H9 (cell line): ENCODE measurements at regions not wholly inside any gene's neighbourhood (a gene's known extent, or its start where the extent isn't known, plus 50 kb on each side); places are given as distances from the start of the nearest gene placed in this dataset.

Source experiments
- DNase-seq: peaks from one replicate; pipeline ENCODE4 v3.0.0-alpha.2; 2017
- H2AFZ ChIP-seq: one replicate; pipeline ENCODE4 v1.6.1; 2013; ENCODE audit warnings: mild to moderate bottlenecking, low read length, control low read depth, moderate library complexity
- H2AK5ac ChIP-seq: 2 replicates; pipeline ENCODE4 v1.6.1; 2013; ENCODE audit warnings: low read length, control low read depth, mixed read lengths; ENCODE audit not compliant: insufficient read length
- H2BK120ac ChIP-seq: one replicate; pipeline ENCODE4 v1.6.1; 2013; ENCODE audit warnings: low read depth, mild to moderate bottlenecking, low read length, control low read depth, inconsistent platforms; ENCODE audit not compliant: poor library complexity, severe bottlenecking
- H2BK12ac ChIP-seq: 2 replicates; pipeline ENCODE4 v1.6.1; 2013; ENCODE audit warnings: low read length, control low read depth, mixed read lengths, low read depth; ENCODE audit not compliant: insufficient read length
- H2BK15ac ChIP-seq: 2 replicates; pipeline ENCODE4 v1.6.1; 2013; ENCODE audit warnings: low read depth, low read length, control low read depth
- H2BK20ac ChIP-seq: one replicate; pipeline ENCODE4 v1.6.1; 2013; ENCODE audit warnings: low read depth, mild to moderate bottlenecking, low read length, control low read depth, inconsistent platforms; ENCODE audit not compliant: poor library complexity, severe bottlenecking
- H2BK5ac ChIP-seq: 2 replicates; pipeline ENCODE4 v1.6.1; 2013; ENCODE audit warnings: low read length, control low read depth, mixed read lengths; ENCODE audit not compliant: insufficient read length
- H3K14ac ChIP-seq: 2 replicates; pipeline ENCODE4 v1.6.1; 2013; ENCODE audit warnings: low read length, control low read depth; ENCODE audit not compliant: insufficient read depth
- H3K18ac ChIP-seq: 2 replicates; pipeline ENCODE4 v1.6.1; 2013; ENCODE audit warnings: low read depth, mild to moderate bottlenecking, mixed read lengths, low read length, control low read depth; ENCODE audit not compliant: insufficient read length
- H3K23ac ChIP-seq: 2 replicates; pipeline ENCODE4 v1.6.1; 2013; ENCODE audit warnings: low read length, control low read depth, mixed read lengths, low read depth; ENCODE audit not compliant: insufficient read length
- H3K23me2 ChIP-seq: 2 replicates; pipeline ENCODE4 v1.6.1; 2013; ENCODE audit warnings: low read depth, mild to moderate bottlenecking, mixed read lengths, low read length, control low read depth; ENCODE audit not compliant: insufficient read length, poor library complexity, severe bottlenecking
- H3K27ac ChIP-seq: 2 replicates; pipeline ENCODE4 v1.5.1; 2013; ENCODE audit warnings: low read length, control low read depth, mixed read lengths, low read depth; ENCODE audit not compliant: insufficient read length
- H3K27me3 ChIP-seq: 2 replicates; pipeline ENCODE4 v1.6.1; 2013; ENCODE audit warnings: low read length, control low read depth, inconsistent platforms; ENCODE audit not compliant: insufficient read depth
- H3K4ac ChIP-seq: 2 replicates; pipeline ENCODE4 v1.6.1; 2013; ENCODE audit warnings: low read depth, mild to moderate bottlenecking, control low read depth, inconsistent platforms, low read length, moderate library complexity
- H3K4me1 ChIP-seq: 2 replicates; pipeline ENCODE4 v1.6.1; 2013; ENCODE audit warnings: low read length, control low read depth, inconsistent platforms; ENCODE audit not compliant: insufficient read depth
- H3K4me2 ChIP-seq: 2 replicates; pipeline ENCODE4 v1.6.1; 2013; ENCODE audit warnings: low read length, control low read depth, mixed read lengths; ENCODE audit not compliant: insufficient read length, insufficient read depth
- H3K56ac ChIP-seq: 2 replicates; pipeline ENCODE4 v1.6.1; 2013; ENCODE audit warnings: low read depth, mild to moderate bottlenecking, mixed read lengths, low read length, control low read depth; ENCODE audit not compliant: insufficient read length
- H3K79me1 ChIP-seq: 2 replicates; pipeline ENCODE4 v1.6.1; 2013; ENCODE audit warnings: low read depth, mild to moderate bottlenecking, moderate library complexity, low read length, control low read depth, inconsistent platforms; ENCODE audit not compliant: insufficient read depth, poor library complexity, severe bottlenecking
- H3K79me2 ChIP-seq: 2 replicates; pipeline ENCODE4 v1.6.1; 2013; ENCODE audit warnings: low read length, control low read depth, inconsistent platforms; ENCODE audit not compliant: insufficient read depth
- H3K9ac ChIP-seq: 2 replicates; pipeline ENCODE4 v1.6.1; 2013; ENCODE audit warnings: low read length, control low read depth, mixed read lengths; ENCODE audit not compliant: insufficient read length; ENCODE audit errors: extremely low read depth
- H3K9me3 ChIP-seq: one replicate; pipeline ENCODE4 v1.6.1; 2013; ENCODE audit warnings: low read depth, low read length, inconsistent platforms; ENCODE audit not compliant: control insufficient read depth
- H3T11ph ChIP-seq: one replicate; pipeline ENCODE4 v1.6.1; 2013; ENCODE audit warnings: mild to moderate bottlenecking, low read length, control low read depth, inconsistent platforms
- H4K20me1 ChIP-seq: one replicate; pipeline ENCODE4 v1.6.1; 2013; ENCODE audit not compliant: control insufficient read depth, insufficient read length, insufficient read depth
- H4K5ac ChIP-seq: 2 replicates; pipeline ENCODE4 v1.6.1; 2013; ENCODE audit warnings: low read depth, mild to moderate bottlenecking, mixed read lengths, low read length, control low read depth; ENCODE audit not compliant: insufficient read length
- H4K8ac ChIP-seq: replicated peaks from 2 replicates; pipeline ENCODE4 v1.6.1; 2013; ENCODE audit warnings: low read length, control low read depth, mixed read lengths, low read depth; ENCODE audit not compliant: insufficient read length
- H4K91ac ChIP-seq: 2 replicates; pipeline ENCODE4 v1.6.1; 2013; ENCODE audit warnings: low read depth, mild to moderate bottlenecking, moderate library complexity, mixed read lengths, low read length, control low read depth; ENCODE audit not compliant: insufficient read length
- H3K27ac Mint-ChIP-seq, 3 experiments: 2 replicates in 2 of 3; 3 replicates in 1 of 3; pipeline ENCODE4 v1.8.0; 2020 to 2021; ENCODE audit warnings: mixed read lengths in 3 of 3, mild to moderate bottlenecking in 1 of 3, moderate library complexity in 1 of 3
- H3K27me3 Mint-ChIP-seq: 2 replicates; pipeline ENCODE4 v1.8.0; 2021; ENCODE audit warnings: low read depth, mild to moderate bottlenecking, moderate library complexity, mixed read lengths
- H3K36me3 Mint-ChIP-seq, 3 experiments: 2 replicates in 2 of 3; 3 replicates in 1 of 3; pipeline ENCODE4 v1.8.0; 2020 to 2021; ENCODE audit warnings: low read depth in 3 of 3, mixed read lengths in 3 of 3; ENCODE audit not compliant: insufficient read depth in 1 of 3
- H3K4me1 Mint-ChIP-seq, 2 experiments: 2 replicates each; pipeline ENCODE4 v1.8.0; 2020; ENCODE audit warnings: mixed read lengths in 2 of 2
- H3K4me3 Mint-ChIP-seq, 2 experiments: 2 replicates in 1 of 2; 3 replicates in 1 of 2; pipeline ENCODE4 v1.8.0; 2020 to 2021; ENCODE audit warnings: mild to moderate bottlenecking in 2 of 2, mixed read lengths in 2 of 2, moderate library complexity in 1 of 2
- H3K9me3 Mint-ChIP-seq, 2 experiments: 2 replicates in 1 of 2; 3 replicates in 1 of 2; pipeline ENCODE4 v1.8.0; 2020; ENCODE audit warnings: mild to moderate bottlenecking in 2 of 2, mixed read lengths in 2 of 2, moderate library complexity in 1 of 2
- WGBS: extraction: QIAGEN DNeasy Blood & Tissue Kit; methylation state at CpG from one replicate; pipeline ENCODE4 v1.1.7; 2013; ENCODE audit warnings: missing lambda C conversion rate, low lambda C conversion rate, mixed read lengths; ENCODE audit not compliant: insufficient read length; ENCODE audit errors: extremely low coverage; 5-methylcytosine and 5-hydroxymethylcytosine counted together
- TF ChIP-seq, protein P1 (sequence below): fragments of 200-600 bp; sonication (generic); conservative IDR thresholded peaks from 3 replicates; pipeline ENCODE4 v1.8.0; 2021; ENCODE audit warnings: antibody characterized with exemption, mild to moderate bottlenecking

GRCh38 chr3:36302158-36302509, 78.2 kb upstream of the STAC start:
- Mint-ChIP-seq H3K36me3 (no peaks in the 10 kb centered on the region), H3K27ac (no peak overlapping the region; a peak in 1 of 7 replicates), H3K27me3 (no peaks in the 10 kb centered on the region), H3K4me1 (peaks cover 0 to 10% of the 10 kb centered on the region in 2 experiments; a peak in 1 of 4 replicates), H3K9me3 (no peaks in the 10 kb centered on the region), H3K4me3 (no peak overlapping the region)
- Histone ChIP-seq H3K79me1 (no peaks in the 10 kb centered on the region), H2BK15ac (no peak overlapping the region), H2BK120ac (no peak overlapping the region), H3K56ac (no peak overlapping the region), H3K18ac (no peak overlapping the region), H4K91ac (no peak overlapping the region), H3K9ac (no peak overlapping the region), H2AFZ (no peak overlapping the region), H4K5ac (no peak overlapping the region), H2AK5ac (no peak overlapping the region), H3K4ac (no peak overlapping the region), H3K9me3 (no peaks in the 10 kb centered on the region), H4K8ac (no peak overlapping the region), H3K79me2 (no peaks in the 10 kb centered on the region), H2BK5ac (no peak overlapping the region), H4K20me1 (no peaks in the 10 kb centered on the region), H3K23me2 (no peaks in the 10 kb centered on the region), H3K27ac (no peak overlapping the region), H2BK12ac (no peak overlapping the region), H3K23ac (no peak overlapping the region), H3K4me1 (no peaks in the 10 kb centered on the region; the same call in 1 of the 2 replicates), H3K4me2 (no peak overlapping the region), H3K14ac (no peak overlapping the region), H3T11ph (no peak overlapping the region), H2BK20ac (no peak overlapping the region), H3K27me3 (no peaks in the 10 kb centered on the region; the same call in 1 of the 2 replicates)
- TF ChIP-seq, protein P1, sequence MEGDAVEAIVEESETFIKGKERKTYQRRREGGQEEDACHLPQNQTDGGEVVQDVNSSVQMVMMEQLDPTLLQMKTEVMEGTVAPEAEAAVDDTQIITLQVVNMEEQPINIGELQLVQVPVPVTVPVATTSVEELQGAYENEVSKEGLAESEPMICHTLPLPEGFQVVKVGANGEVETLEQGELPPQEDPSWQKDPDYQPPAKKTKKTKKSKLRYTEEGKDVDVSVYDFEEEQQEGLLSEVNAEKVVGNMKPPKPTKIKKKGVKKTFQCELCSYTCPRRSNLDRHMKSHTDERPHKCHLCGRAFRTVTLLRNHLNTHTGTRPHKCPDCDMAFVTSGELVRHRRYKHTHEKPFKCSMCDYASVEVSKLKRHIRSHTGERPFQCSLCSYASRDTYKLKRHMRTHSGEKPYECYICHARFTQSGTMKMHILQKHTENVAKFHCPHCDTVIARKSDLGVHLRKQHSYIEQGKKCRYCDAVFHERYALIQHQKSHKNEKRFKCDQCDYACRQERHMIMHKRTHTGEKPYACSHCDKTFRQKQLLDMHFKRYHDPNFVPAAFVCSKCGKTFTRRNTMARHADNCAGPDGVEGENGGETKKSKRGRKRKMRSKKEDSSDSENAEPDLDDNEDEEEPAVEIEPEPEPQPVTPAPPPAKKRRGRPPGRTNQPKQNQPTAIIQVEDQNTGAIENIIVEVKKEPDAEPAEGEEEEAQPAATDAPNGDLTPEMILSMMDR, result no peak
- no CpG with 5 or more reads among the region's 1 CpG for WGBS
- no peak for DNase-seq
